Neural cell (in vitro differentiated cells): ENCODE measurements at regions not wholly inside any gene's neighbourhood (a gene's known extent, or its start where the extent isn't known, plus 50 kb on each side); places are given as distances from the start of the nearest gene placed in this dataset.

Source experiments
- H2AFZ ChIP-seq: fragments of 200-600, 300-800 bp; sonication (generic), shearing (Covaris generic); 2 replicates; pipeline ENCODE4 v1.6.0; 2014; ENCODE audit warnings: low read depth, mild to moderate bottlenecking, antibody characterized with exemption, low read length, moderate library complexity
- H3F3A ChIP-seq: fragments of 200-600 bp; shearing (Covaris generic); 2 replicates; pipeline ENCODE4 v1.6.1; 2016; ENCODE audit warnings: mild to moderate bottlenecking, moderate library complexity, mixed read lengths, antibody characterized with exemption, low read length; ENCODE audit not compliant: insufficient read depth, poor library complexity, severe bottlenecking
- H3K27ac ChIP-seq: fragments of 200-600, 300-800 bp; sonication (generic), shearing (Covaris generic); 2 replicates; pipeline ENCODE4 v1.5.1; 2014; ENCODE audit warnings: mild to moderate bottlenecking, low read length, moderate library complexity
- H3K27me3 ChIP-seq: fragments of 300-800, 200-600 bp; sonication (generic), shearing (Covaris generic); 2 replicates; pipeline ENCODE4 v1.6.0; 2014; ENCODE audit warnings: mild to moderate bottlenecking, low read depth, low read length, moderate library complexity; ENCODE audit not compliant: insufficient read depth
- H3K36me3 ChIP-seq: fragments of 300-800, 200-600 bp; sonication (generic), shearing (Covaris generic); 2 replicates; pipeline ENCODE4 v1.5.1; 2014; ENCODE audit warnings: mild to moderate bottlenecking, antibody characterized with exemption, low read length, moderate library complexity; ENCODE audit not compliant: insufficient read depth
- H3K4me2 ChIP-seq: fragments of 300-800, 200-600 bp; sonication (generic), shearing (Covaris generic); 2 replicates; pipeline ENCODE4 v1.6.0; 2014; ENCODE audit warnings: mild to moderate bottlenecking, low read length
- H3K4me3 ChIP-seq: fragments of 300-800, 200-600 bp; sonication (generic), shearing (Covaris generic); 2 replicates; pipeline ENCODE4 v1.5.1; 2014; ENCODE audit warnings: mild to moderate bottlenecking, low read length, moderate library complexity
- H3K79me2 ChIP-seq: fragments of 200-600 bp; shearing (Covaris generic); replicated peaks from 2 replicates; pipeline ENCODE4 v1.6.0; 2014; ENCODE audit warnings: mild to moderate bottlenecking, low read length, moderate library complexity; ENCODE audit not compliant: insufficient read depth
- H3K9ac ChIP-seq: fragments of 300-800, 200-600 bp; sonication (generic), shearing (Covaris generic); 2 replicates; pipeline ENCODE4 v1.6.1; 2016; ENCODE audit warnings: mild to moderate bottlenecking, low read length, mixed read lengths
- H3K9me2 ChIP-seq: fragments of 200-600 bp; shearing (Covaris generic); 2 replicates; pipeline ENCODE4 v1.6.1; 2016; ENCODE audit warnings: mild to moderate bottlenecking, low read length, mixed read lengths; ENCODE audit not compliant: insufficient read depth
- H3K9me3 ChIP-seq: fragments of 200-600, 300-800 bp; sonication (generic), shearing (Covaris generic); 2 replicates; pipeline ENCODE4 v1.6.1; 2016; ENCODE audit warnings: mild to moderate bottlenecking, mixed run types, low read length, moderate library complexity, mixed read lengths
- H4K20me1 ChIP-seq: fragments of 200-600 bp; shearing (Covaris generic); 2 replicates; pipeline ENCODE4 v1.6.1; 2016; ENCODE audit warnings: mild to moderate bottlenecking, mixed run types; ENCODE audit not compliant: insufficient read depth
- EP300 ChIP-seq: fragments of 450-650 bp; conservative IDR thresholded peaks from 2 replicates; pipeline ENCODE4 v1.6.1; 2014; ENCODE audit warnings: antibody characterized with exemption, mild to moderate bottlenecking, moderate library complexity; ENCODE audit not compliant: poor library complexity, severe bottlenecking
- EZH2 ChIP-seq: fragments of 200-600, 300-800 bp; shearing (Covaris generic), sonication (generic); IDR thresholded peaks from 2 replicates; pipeline ENCODE4 v1.6.1; 2014; ENCODE audit warnings: antibody characterized with exemption, low read length, borderline replicate concordance, mild to moderate bottlenecking; ENCODE audit not compliant: insufficient read depth, poor library complexity, severe bottlenecking
- MXI1 ChIP-seq: fragments of 450-650 bp; conservative IDR thresholded peaks from 2 replicates; pipeline ENCODE4 v1.6.1; 2014; ENCODE audit warnings: antibody characterized with exemption, mild to moderate bottlenecking; ENCODE audit not compliant: poor library complexity, severe bottlenecking
- POLR2AphosphoS5 ChIP-seq: IDR thresholded peaks from 2 replicates; pipeline ENCODE4 v1.6.1; 2012
- RAD21 ChIP-seq: fragments of 450-650 bp; conservative IDR thresholded peaks from 2 replicates; pipeline ENCODE4 v1.6.1; 2014; ENCODE audit warnings: antibody characterized with exemption, mild to moderate bottlenecking, moderate library complexity
- REST ChIP-seq: IDR thresholded peaks from 2 replicates; pipeline ENCODE4 v1.6.1; 2012; ENCODE audit warnings: borderline replicate concordance
- SMC3 ChIP-seq: fragments of 450-650 bp; conservative IDR thresholded peaks from 2 replicates; pipeline ENCODE4 v1.6.1; 2014; ENCODE audit warnings: antibody characterized with exemption, mild to moderate bottlenecking, moderate library complexity; ENCODE audit not compliant: poor library complexity
- TAF1 ChIP-seq: IDR thresholded peaks from 2 replicates; pipeline ENCODE4 v1.6.1; 2012; ENCODE audit warnings: low read depth
- TF ChIP-seq, protein P1 (sequence below): fragments of 450-650 bp; IDR thresholded peaks from 2 replicates; pipeline ENCODE4 v1.5.1; 2014; ENCODE audit warnings: antibody characterized with exemption, mild to moderate bottlenecking, moderate library complexity; ENCODE audit not compliant: poor library complexity, severe bottlenecking

DNA sequence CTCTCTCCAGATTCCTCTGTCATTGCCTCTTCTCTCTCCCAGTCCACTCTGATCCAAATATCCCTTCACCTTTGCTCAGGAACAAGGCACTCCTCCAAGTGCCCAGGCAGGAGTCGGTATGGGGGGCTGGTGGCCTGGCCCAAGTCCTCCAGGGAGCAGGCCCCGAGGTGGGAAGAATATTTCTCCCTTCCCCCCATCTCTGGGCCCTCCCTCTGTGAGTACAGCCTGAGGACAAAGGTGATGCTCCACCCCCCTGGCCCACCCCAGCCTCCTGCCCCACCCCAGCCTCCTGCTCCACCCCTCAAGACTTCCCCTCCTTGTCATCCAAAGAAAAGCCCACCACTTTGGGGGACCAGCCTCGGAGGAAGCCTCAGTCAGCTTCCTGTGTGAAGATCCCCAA lies 96.9 kb downstream of the NCR2 start:
- Histone ChIP-seq H3K79me2 (no peaks in the 10 kb centered on the region), H3K4me3 (no peak overlapping the region), H3K9me3 (no peaks in the 10 kb centered on the region), H3K9ac (no peak overlapping the region), H3K27me3 (peaks cover 28% of the 10 kb centered on the region), H3F3A (no peaks in the 10 kb centered on the region), H3K9me2 (no peaks in the 10 kb centered on the region), H3K4me2 (no peak overlapping the region), H3K36me3 (no peaks in the 10 kb centered on the region), H3K27ac (no peak overlapping the region), H4K20me1 (no peaks in the 10 kb centered on the region), H2AFZ (no peak overlapping the region)
- TF ChIP-seq EZH2 = no peak
- TF ChIP-seq SMC3 = no peak
- no peak for TF ChIP-seq MXI1
- TF ChIP-seq, protein P1, sequence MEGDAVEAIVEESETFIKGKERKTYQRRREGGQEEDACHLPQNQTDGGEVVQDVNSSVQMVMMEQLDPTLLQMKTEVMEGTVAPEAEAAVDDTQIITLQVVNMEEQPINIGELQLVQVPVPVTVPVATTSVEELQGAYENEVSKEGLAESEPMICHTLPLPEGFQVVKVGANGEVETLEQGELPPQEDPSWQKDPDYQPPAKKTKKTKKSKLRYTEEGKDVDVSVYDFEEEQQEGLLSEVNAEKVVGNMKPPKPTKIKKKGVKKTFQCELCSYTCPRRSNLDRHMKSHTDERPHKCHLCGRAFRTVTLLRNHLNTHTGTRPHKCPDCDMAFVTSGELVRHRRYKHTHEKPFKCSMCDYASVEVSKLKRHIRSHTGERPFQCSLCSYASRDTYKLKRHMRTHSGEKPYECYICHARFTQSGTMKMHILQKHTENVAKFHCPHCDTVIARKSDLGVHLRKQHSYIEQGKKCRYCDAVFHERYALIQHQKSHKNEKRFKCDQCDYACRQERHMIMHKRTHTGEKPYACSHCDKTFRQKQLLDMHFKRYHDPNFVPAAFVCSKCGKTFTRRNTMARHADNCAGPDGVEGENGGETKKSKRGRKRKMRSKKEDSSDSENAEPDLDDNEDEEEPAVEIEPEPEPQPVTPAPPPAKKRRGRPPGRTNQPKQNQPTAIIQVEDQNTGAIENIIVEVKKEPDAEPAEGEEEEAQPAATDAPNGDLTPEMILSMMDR = no peak
- no peak for TF ChIP-seq POLR2AphosphoS5
- no peak for TF ChIP-seq EP300
- no peak for TF ChIP-seq REST
- TF ChIP-seq RAD21 = no peak
- no peak for TF ChIP-seq TAF1

- Histone ChIP-seq H3K9ac (no peak overlapping the region), H3K36me3 (no peaks in the 10 kb centered on the region), H3K4me2 (no peak overlapping the region), H2AFZ (no peak overlapping the region), H3K79me2 (no peaks in the 10 kb centered on the region), H4K20me1 (no peaks in the 10 kb centered on the region), H3K4me3 (no peak overlapping the region), H3K27me3 (peaks cover 2% of the 10 kb centered on the region), H3F3A (no peaks in the 10 kb centered on the region), H3K9me2 (no peaks in the 10 kb centered on the region), H3K27ac (no peak overlapping the region), H3K9me3 (no peaks in the 10 kb centered on the region)
- TF ChIP-seq REST (no peak), RAD21 (no peak), MXI1 (no peak), SMC3 (no peak), TAF1 (no peak), POLR2AphosphoS5 (no peak), EZH2 (no peak), EP300 (no peak)
- TF ChIP-seq, protein P1 = no peak
These were observed 99.5 kb downstream of the NCR2 start for GRCh38 chr6:41434803-41435481.
